OCI-LY3 (cell line): ENCODE measurements at regions not wholly inside any gene's neighbourhood (a gene's known extent, or its start where the extent isn't known, plus 50 kb on each side); places are given as distances from the start of the nearest gene placed in this dataset.

Experiments
- CTCF ChIP-seq: fragments of 200-600, 300-600 bp; sonication (generic); IDR thresholded peaks from 2 replicates; pipeline ENCODE4 v1.5.1; 2014; ENCODE audit warnings: antibody characterized with exemption, low read length, low read depth
- EZH2phosphoT487 ChIP-seq: fragments of 200-600 bp; shearing (Covaris generic); IDR thresholded peaks from 2 replicates; pipeline ENCODE4 v1.6.1; 2018; ENCODE audit warnings: antibody characterized with exemption, mixed run types, low read depth

GRCh38 chr7:142539901-142540300, 209.4 kb upstream of the PRSS1 start:
- TF ChIP-seq CTCF, result no peak
- no peak for TF ChIP-seq EZH2phosphoT487
